Endothelial cell (in vitro differentiated cells): ENCODE measurements at regions not wholly inside any gene's neighbourhood (a gene's known extent, or its start where the extent isn't known, plus 50 kb on each side); places are given as distances from the start of the nearest gene placed in this dataset.

Experiments
- DNase-seq: peaks from one replicate; pipeline ENCODE4 v3.0.0; 2021; ENCODE audit warnings: low spot score
- H3K27ac Mint-ChIP-seq: one replicate; pipeline ENCODE4 v1.8.0; 2021; ENCODE audit warnings: mixed read lengths, inconsistent platforms; ENCODE audit not compliant: unreplicated experiment
- H3K27me3 Mint-ChIP-seq: one replicate; pipeline ENCODE4 v1.8.0; 2021; ENCODE audit warnings: mild to moderate bottlenecking, moderate library complexity, mixed read lengths, inconsistent platforms; ENCODE audit not compliant: unreplicated experiment
- H3K36me3 Mint-ChIP-seq: one replicate; pipeline ENCODE4 v1.8.0; 2021; ENCODE audit warnings: mild to moderate bottlenecking, low read depth, mixed read lengths, inconsistent platforms; ENCODE audit not compliant: unreplicated experiment
- H3K4me1 Mint-ChIP-seq: one replicate; pipeline ENCODE4 v1.8.0; 2021; ENCODE audit warnings: mild to moderate bottlenecking, mixed read lengths, inconsistent platforms; ENCODE audit not compliant: unreplicated experiment
- H3K4me3 Mint-ChIP-seq: one replicate; pipeline ENCODE4 v1.8.0; 2021; ENCODE audit warnings: mild to moderate bottlenecking, mixed read lengths, inconsistent platforms; ENCODE audit not compliant: unreplicated experiment
- H3K9me3 Mint-ChIP-seq: one replicate; pipeline ENCODE4 v1.8.0; 2021; ENCODE audit warnings: mixed read lengths, inconsistent platforms; ENCODE audit not compliant: unreplicated experiment
- TF ChIP-seq, protein P1 (sequence below): fragments of 200-600 bp; sonication (generic); IDR thresholded peaks from one replicate; pipeline ENCODE4 v1.5.0; 2021; ENCODE audit warnings: antibody characterized with exemption; ENCODE audit not compliant: unreplicated experiment

DNA sequence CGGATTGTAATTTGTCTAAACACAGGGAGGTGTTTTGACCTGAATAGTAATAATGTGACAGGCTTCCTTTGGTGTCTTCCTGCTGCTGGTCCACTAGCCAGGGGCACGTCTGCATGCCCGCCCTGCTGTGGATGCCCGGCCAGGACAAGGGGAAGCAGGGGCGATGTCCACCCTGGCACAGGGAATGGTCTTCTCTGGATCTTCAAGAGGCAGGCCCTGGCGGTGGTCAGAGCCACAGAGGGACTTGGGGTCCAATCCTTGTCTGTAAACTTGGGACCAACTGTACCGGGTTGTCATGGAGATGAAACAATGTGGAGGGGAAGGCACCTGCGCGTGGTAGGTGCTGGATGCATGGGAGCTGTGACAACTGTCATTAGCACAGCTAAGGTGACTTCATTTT is 134.1 kb downstream of the RPLP1 start:
- no peak for DNase-seq
- H3K27ac Mint-ChIP-seq: no peak overlapping the region
- H3K27me3 Mint-ChIP-seq: peaks cover 2% of the 10 kb centered on the region

GRCh38 chr15:69587723-69588426 is 135.3 kb downstream of the RPLP1 start:
- Mint-ChIP-seq H3K9me3 (no peaks in the 10 kb centered on the region), H3K4me1 (peaks cover 6% of the 10 kb centered on the region), H3K27ac (no peak overlapping the region), H3K36me3 (no peaks in the 10 kb centered on the region), H3K4me3 (no peak overlapping the region), H3K27me3 (peaks cover 2% of the 10 kb centered on the region)
- TF ChIP-seq, protein P1, sequence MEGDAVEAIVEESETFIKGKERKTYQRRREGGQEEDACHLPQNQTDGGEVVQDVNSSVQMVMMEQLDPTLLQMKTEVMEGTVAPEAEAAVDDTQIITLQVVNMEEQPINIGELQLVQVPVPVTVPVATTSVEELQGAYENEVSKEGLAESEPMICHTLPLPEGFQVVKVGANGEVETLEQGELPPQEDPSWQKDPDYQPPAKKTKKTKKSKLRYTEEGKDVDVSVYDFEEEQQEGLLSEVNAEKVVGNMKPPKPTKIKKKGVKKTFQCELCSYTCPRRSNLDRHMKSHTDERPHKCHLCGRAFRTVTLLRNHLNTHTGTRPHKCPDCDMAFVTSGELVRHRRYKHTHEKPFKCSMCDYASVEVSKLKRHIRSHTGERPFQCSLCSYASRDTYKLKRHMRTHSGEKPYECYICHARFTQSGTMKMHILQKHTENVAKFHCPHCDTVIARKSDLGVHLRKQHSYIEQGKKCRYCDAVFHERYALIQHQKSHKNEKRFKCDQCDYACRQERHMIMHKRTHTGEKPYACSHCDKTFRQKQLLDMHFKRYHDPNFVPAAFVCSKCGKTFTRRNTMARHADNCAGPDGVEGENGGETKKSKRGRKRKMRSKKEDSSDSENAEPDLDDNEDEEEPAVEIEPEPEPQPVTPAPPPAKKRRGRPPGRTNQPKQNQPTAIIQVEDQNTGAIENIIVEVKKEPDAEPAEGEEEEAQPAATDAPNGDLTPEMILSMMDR: no peak
- DNase-seq: no peak

More for the DNA sequence above, 134.1 kb downstream of the RPLP1 start:
- Mint-ChIP-seq H3K36me3 (no peaks in the 10 kb centered on the region), H3K4me3 (no peak overlapping the region), H3K4me1 (peaks cover 6% of the 10 kb centered on the region), H3K9me3 (no peaks in the 10 kb centered on the region)
- TF ChIP-seq, protein P1: no peak

- DNase-seq: no peak
- Mint-ChIP-seq H3K4me1 (peaks cover 2% of the 10 kb centered on the region), H3K4me3 (no peak overlapping the region), H3K27ac (no peak overlapping the region), H3K9me3 (no peaks in the 10 kb centered on the region), H3K27me3 (peaks cover 2% of the 10 kb centered on the region), H3K36me3 (no peaks in the 10 kb centered on the region)
- TF ChIP-seq, protein P1: no peak
Observed at GRCh38 chr15:69590201-69590710, 137.6 kb downstream of the RPLP1 start.

DNA sequence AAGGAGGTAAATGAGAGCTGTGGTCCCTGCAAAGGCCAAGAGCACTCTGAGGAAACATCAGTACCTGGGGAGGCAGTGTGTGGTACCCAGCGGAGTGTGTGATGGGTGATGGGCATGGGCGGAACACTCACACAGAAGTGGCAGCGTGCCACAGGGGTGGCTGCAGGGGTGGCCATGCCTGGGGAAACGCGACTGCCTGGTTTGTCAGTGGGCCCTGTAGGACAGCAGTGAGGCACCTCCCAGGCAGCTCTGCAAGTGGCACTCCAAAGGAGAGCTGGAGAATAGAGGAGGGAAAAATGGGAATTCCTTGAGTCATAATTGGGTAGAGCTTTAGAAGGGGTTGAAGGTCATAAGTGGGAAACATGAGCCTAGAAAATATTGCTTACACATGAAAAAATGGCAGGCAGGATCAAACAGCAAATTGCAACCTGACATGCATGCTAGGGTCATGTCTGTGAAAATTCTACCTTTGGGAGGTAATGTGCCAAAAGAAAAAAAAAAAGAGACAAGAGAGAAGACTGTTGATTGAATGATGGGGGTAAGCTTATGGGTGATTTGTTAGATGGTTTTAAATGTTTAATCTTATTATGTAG is 138.4 kb downstream of the RPLP1 start:
- Mint-ChIP-seq H3K9me3 (no peaks in the 10 kb centered on the region), H3K4me3 (no peak overlapping the region), H3K27me3 (peaks cover 4% of the 10 kb centered on the region), H3K36me3 (no peaks in the 10 kb centered on the region), H3K27ac (no peak overlapping the region), H3K4me1 (peaks cover 2% of the 10 kb centered on the region)
- no peak for DNase-seq
- TF ChIP-seq, protein P1: no peak

GRCh38 chr15:69591905-69592508 is 139.4 kb downstream of the RPLP1 start:
- no peak overlapping the region for H3K4me3 Mint-ChIP-seq
- peaks cover 5% of the 10 kb centered on the region for H3K27me3 Mint-ChIP-seq
- peaks cover 2% of the 10 kb centered on the region for H3K4me1 Mint-ChIP-seq
- TF ChIP-seq, protein P1: no peak
- H3K9me3 Mint-ChIP-seq: no peaks in the 10 kb centered on the region
- H3K36me3 Mint-ChIP-seq: no peaks in the 10 kb centered on the region
- no peak for DNase-seq
- H3K27ac Mint-ChIP-seq: no peak overlapping the region
